HG03103 (cell line): ENCODE measurements at regions not wholly inside any gene's neighbourhood (a gene's known extent, or its start where the extent isn't known, plus 50 kb on each side); places are given as distances from the start of the nearest gene placed in this dataset.

Experiments
- ATAC-seq: cut with Tn5 transposase; IDR thresholded peaks from one replicate; pipeline ENCODE4 v1.9.1; 2021; ENCODE audit warnings: low read depth; ENCODE audit not compliant: unreplicated experiment

DNA sequence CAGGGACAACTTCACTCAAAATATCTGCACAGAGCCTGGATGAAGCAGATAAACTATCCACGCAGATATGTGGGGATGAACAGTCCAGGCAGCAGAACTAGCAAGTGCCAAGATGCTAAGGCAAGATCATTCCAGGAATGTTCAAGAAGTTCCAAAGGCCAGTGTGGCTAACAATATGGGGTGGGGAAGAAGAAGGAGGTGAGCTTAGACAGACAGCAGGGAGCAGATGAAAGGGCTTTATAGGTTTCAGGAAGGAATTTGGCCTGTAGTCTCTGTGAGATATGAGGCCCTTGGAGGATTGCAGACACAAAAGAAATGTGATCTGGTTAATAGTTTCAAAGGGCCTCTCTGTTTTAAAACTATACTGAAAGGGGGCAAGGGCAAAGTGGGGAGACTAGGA lies 63.5 kb upstream of the PPM1H start:
- no peak for ATAC-seq

DNA sequence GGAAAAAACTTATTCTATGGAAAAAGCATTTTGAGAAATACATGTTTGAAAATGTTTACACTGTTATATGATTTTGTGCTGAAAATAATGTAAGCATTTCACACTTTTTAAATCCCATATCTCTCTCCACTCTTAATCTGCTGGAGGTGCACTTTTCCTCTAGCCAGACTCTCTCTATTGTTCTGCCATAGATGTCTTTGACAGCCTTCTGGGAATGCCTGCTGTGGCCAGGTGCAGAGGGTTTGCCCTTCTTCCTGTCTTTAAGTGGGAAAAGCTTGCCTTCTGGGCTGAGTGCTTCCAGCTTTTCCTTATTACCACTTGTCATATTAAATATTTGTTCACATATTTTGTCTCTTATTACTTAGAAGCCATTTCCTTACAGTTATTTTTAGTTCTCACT lies 60.1 kb upstream of the PPM1H start:
- ATAC-seq, result no peak

DNA sequence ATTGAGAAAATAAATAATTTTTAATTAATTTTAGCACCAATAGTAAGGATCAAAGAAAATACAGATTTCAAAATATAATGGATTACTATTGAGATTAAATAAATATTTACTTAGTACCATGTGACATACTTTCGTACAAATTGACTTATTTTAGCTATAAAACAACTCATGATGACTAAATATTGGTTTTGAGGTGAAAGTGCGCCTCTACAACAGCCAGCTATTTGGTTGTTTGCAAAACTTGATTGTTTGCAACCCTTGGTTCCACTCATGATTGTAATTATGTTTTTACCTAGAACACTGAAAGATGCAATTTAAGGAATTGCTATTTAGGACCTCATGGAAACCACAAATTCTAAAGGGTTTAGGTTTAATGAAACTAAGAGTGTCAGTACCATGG lies 51.9 kb upstream of the PPM1H start:
- no peak for ATAC-seq
